GM10248 (cell line): ENCODE measurements at regions not wholly inside any gene's neighbourhood (a gene's known extent, or its start where the extent isn't known, plus 50 kb on each side); places are given as distances from the start of the nearest gene placed in this dataset.

Source experiments
- CTCF ChIA-PET: fragments of 300-600 bp; sonication (Branson Sonifier 250); formaldehyde crosslinking; extraction: SDS; loops from one replicate; lab custom pipeline; 2021; ENCODE audit warnings: antibody characterized with exemption; lab: Yijun Ruan, JAX
- POLR2A ChIA-PET: fragments of 350-650 bp; sonication (Branson Sonifier 250); formaldehyde crosslinking; extraction: SDS; loops from one replicate; lab custom pipeline; 2020; ENCODE audit warnings: antibody characterized with exemption; lab: Yijun Ruan, JAX
- DNase-seq: peaks from one replicate; pipeline ENCODE4 v3.0.0; 2012; ENCODE audit errors: extremely low spot score
- TF ChIP-seq, protein P1 (sequence below): IDR thresholded peaks from 2 replicates; pipeline ENCODE4 v1.5.1; 2012; ENCODE audit warnings: mild to moderate bottlenecking, low read depth; ENCODE audit errors: extremely low read depth, missing control alignments, control extremely low read depth

GRCh38 chr14:106211334-106211900 lies 685.0 kb downstream of the TMEM121 start:
- no peak for DNase-seq
- TF ChIP-seq, protein P1, sequence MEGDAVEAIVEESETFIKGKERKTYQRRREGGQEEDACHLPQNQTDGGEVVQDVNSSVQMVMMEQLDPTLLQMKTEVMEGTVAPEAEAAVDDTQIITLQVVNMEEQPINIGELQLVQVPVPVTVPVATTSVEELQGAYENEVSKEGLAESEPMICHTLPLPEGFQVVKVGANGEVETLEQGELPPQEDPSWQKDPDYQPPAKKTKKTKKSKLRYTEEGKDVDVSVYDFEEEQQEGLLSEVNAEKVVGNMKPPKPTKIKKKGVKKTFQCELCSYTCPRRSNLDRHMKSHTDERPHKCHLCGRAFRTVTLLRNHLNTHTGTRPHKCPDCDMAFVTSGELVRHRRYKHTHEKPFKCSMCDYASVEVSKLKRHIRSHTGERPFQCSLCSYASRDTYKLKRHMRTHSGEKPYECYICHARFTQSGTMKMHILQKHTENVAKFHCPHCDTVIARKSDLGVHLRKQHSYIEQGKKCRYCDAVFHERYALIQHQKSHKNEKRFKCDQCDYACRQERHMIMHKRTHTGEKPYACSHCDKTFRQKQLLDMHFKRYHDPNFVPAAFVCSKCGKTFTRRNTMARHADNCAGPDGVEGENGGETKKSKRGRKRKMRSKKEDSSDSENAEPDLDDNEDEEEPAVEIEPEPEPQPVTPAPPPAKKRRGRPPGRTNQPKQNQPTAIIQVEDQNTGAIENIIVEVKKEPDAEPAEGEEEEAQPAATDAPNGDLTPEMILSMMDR, result no peak
- POLR2A ChIA-PET, result no interaction called here
- CTCF ChIA-PET, result interaction anchor here (0.7 to 1.1 kb wide), 3 partner anchors 24 to 98 kb away, joined by 3 read pairs; no protein-coding TSS in a partner anchor

DNA sequence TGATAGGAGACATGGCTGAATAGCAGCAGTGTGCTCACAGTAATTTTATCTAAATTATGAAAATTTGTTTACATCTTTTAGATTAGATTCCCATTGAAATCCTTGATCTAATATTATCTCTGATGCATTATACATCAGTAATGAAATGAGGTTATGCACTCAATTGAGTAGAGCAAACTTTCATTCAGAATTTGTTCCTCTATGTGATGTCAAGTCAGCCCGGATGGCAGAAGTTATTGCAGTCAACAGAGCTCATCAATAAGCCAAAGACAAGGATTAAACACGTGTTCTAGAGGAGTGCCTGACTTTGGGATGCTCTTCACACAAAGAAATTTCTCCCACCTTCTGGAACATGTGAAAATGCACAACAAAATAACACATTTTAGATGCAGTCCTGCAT lies 688.8 kb downstream of the TMEM121 start:
- ChIA-PET POLR2A (no interaction called here), CTCF (no interaction called here)
- DNase-seq, result no peak
- TF ChIP-seq, protein P1, result no peak

DNA sequence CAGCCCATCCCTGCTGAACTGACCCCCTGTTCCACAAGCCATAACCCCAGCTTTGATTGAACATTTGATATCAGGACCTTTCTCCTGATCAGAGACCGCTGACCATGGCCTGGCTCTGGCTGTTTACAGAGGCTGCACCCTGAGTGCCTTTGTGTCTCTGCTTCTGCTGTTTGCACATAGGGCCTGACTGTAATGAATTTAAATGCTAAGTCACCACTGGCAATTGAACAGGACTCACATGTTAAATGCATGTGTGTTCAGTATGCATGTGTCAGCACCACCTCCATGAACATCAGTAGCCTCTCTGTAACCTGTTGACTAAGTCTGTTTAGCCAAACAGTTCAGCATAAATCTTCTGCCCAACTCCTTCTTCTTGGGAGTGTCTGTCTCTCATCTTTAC lies 690.3 kb downstream of the TMEM121 start:
- TF ChIP-seq, protein P1, result no peak
- ChIA-PET CTCF (no interaction called here), POLR2A (no interaction called here)
- no peak for DNase-seq

- ChIA-PET CTCF (interaction anchor here (1.6 kb wide), 1 partner anchor 15 kb away, joined by 3 read pairs; no protein-coding TSS in a partner anchor), POLR2A (no interaction called here)
- TF ChIP-seq, protein P1, result no peak
- DNase-seq, result no peak
These were observed 691.8 kb downstream of the TMEM121 start for GRCh38 chr14:106218174-106218573.

- DNase-seq, result no peak
- TF ChIP-seq, protein P1, result no peak
- POLR2A ChIA-PET, result no interaction called here
- CTCF ChIA-PET, result interaction anchor here (1.1 kb wide), 1 partner anchor 12 kb away, joined by 4 read pairs; no protein-coding TSS in a partner anchor
These were observed 695.9 kb downstream of the TMEM121 start for GRCh38 chr14:106222311-106222710.

- ChIA-PET CTCF (interaction anchor here (1.1 kb wide), 1 partner anchor 11 kb away, joined by 4 read pairs; no protein-coding TSS in a partner anchor), POLR2A (no interaction called here)
- TF ChIP-seq, protein P1, result no peak
- no peak for DNase-seq
These were observed 696.3 kb downstream of the TMEM121 start for GRCh38 chr14:106222731-106223130.
